ENCODE measurements at regions not wholly inside any gene's neighbourhood (a gene's known extent, or its start where the extent isn't known, plus 50 kb on each side); places are given as distances from the start of the nearest gene placed in this dataset.

DNA sequence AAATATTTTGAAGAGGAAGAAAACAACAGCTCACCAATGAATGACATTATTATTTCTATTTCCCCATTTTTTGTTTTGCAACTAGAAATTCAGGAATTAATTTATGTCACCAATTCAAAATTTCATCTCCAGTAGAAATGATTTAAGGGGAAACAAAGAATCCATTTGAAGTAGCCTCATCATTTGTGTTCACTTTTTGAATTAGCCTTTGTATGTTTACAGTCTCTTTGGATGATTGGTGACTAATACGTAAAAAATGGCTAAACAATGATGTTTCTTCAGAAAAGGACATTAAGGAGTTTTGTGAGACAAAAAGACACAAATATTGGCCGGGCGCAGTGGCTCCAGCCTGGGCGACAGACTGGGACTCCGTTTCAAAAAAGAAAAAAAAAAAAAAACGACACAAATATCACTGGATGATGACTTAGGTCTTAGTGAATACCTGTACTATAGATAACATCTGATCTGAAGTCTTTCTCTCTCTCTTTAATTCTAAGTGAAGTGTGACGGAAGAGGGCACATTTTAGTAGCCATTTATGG lies 313.2 kb downstream of the PIK3C3 start:
- H3K27me3 Mint-ChIP-seq (ENCODE audit: low read depth) = no peaks in the 10 kb centered on the region
- DNase-seq (no peak), ATAC-seq (no peak)
- no peaks in the 10 kb centered on the region for H3K4me1 Mint-ChIP-seq (ENCODE audit: low read depth)
- no peaks in the 10 kb centered on the region for H3K36me3 Mint-ChIP-seq (ENCODE audit: insufficient read depth)
- no peaks in the 10 kb centered on the region for H3K9me3 Mint-ChIP-seq
- no peak overlapping the region for H3K4me3 Mint-ChIP-seq

- H3K4me1 Mint-ChIP-seq (ENCODE audit: low read depth) = no peaks in the 10 kb centered on the region
- H3K4me3 Mint-ChIP-seq = no peak overlapping the region
- no peaks in the 10 kb centered on the region for H3K36me3 Mint-ChIP-seq (ENCODE audit: insufficient read depth)
- no peaks in the 10 kb centered on the region for H3K27me3 Mint-ChIP-seq (ENCODE audit: low read depth)
- no peak for ATAC-seq
- no peak for DNase-seq
- H3K9me3 Mint-ChIP-seq = no peaks in the 10 kb centered on the region
Measured at GRCh38 chr18:42268798-42269197, 313.8 kb downstream of the PIK3C3 start.

GRCh38 chr18:42271647-42272414 lies 316.8 kb downstream of the PIK3C3 start:
- no peaks in the 10 kb centered on the region for H3K27me3 Mint-ChIP-seq (ENCODE audit: low read depth)
- H3K4me3 Mint-ChIP-seq = no peak overlapping the region
- H3K9me3 Mint-ChIP-seq = no peaks in the 10 kb centered on the region
- DNase-seq (no peak), ATAC-seq (no peak)
- no peaks in the 10 kb centered on the region for H3K36me3 Mint-ChIP-seq (ENCODE audit: insufficient read depth)
- H3K4me1 Mint-ChIP-seq (ENCODE audit: low read depth) = no peaks in the 10 kb centered on the region

DNA sequence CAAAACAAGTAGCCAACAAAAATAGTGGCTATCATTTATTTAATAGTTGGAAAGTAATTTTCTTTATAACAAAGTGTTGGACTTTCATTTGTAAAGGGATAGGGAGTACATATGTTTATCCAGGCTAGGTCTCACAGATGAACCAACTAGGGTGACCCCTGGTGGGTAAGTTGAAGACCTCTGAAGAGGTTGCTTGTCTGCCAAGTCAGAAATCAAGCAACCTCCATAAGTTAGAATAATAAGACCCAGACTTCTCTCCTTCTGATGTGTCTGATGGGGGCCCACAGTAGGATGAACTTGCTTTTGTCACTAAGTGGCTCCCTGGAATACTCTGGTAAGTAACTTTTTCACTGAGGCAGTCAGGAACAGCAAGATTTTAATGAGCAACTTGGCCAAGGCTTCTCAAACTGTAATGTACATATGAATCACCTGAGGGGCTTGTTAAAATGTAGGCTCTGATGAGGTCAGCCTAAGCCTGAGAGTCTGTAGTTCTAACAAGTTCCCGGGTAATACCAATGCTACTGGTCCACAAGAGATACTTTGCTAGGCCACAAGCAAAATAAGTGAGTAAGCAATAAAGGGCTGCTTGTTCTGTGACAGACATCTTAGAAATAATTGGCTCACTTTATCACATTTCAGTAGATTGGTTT lies 319.6 kb downstream of the PIK3C3 start:
- Mint-ChIP-seq H3K4me1 (ENCODE audit: low read depth) (no peaks in the 10 kb centered on the region), H3K4me3 (no peak overlapping the region), H3K36me3 (ENCODE audit: insufficient read depth) (no peaks in the 10 kb centered on the region), H3K9me3 (no peaks in the 10 kb centered on the region), H3K27me3 (ENCODE audit: low read depth) (no peaks in the 10 kb centered on the region)
- no peak for ATAC-seq
- DNase-seq = no peak

DNA sequence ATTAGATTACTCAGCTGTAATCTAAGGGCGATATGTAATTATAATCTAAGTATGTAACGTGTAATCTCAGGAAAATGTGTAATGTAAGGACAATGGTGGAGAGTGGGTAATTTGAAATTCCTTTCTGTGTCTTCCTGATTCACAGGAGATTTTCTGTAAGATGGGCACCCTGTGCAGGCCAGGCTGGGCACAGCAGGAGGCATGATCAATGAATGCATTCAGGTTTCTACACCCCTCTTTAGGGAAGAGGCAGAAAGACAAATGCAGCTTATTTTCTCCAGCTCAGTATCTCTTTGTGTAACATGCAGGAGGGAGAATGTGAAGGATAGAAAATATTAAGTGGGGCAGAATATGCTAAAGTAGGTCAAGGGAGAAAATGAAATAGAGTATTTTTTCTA lies 320.1 kb downstream of the PIK3C3 start:
- Mint-ChIP-seq H3K4me3 (no peak overlapping the region), H3K9me3 (no peaks in the 10 kb centered on the region)
- no peak for DNase-seq

DNA sequence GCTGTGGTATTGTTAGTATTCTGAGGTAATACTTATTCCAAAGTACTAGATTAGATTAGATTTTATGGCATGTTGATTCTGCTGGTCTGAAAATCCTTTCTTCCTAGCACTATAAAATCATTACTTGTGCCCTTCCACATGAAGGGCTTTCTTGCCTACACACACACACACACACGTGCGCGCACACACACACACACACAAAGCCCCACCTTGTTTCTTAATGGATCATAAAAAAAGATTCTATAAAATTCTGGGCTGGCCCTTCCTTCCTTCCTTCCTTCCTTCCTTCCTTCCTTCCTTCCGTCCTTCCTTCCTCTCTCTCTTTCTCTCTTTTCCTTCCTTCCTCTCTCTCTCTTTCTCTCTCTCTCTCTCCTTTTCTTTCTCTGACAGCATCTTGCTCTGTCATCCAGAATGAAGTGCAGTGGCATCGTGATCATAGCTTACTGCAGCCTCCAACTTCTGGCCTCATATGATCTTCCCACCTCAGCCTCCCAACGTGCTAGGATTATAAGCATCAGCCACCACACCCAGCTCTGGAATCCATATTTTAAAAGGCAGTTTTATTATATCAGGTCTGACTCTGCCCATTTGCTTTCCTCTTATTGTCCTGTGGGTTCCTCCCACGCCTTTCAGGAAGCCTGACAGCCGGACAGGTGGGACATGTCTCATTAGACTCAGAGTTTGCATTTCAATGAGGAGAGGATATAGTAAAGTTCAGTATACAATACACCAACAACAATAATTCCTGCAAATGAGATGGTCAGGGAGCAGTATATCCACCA lies 321.1 kb downstream of the PIK3C3 start:
- Mint-ChIP-seq H3K36me3 (ENCODE audit: insufficient read depth) (no peaks in the 10 kb centered on the region), H3K9me3 (no peaks in the 10 kb centered on the region), H3K27me3 (ENCODE audit: low read depth) (no peaks in the 10 kb centered on the region), H3K4me3 (no peak overlapping the region), H3K4me1 (ENCODE audit: low read depth) (no peaks in the 10 kb centered on the region)
- ATAC-seq (no peak), DNase-seq (no peak)

More for the DNA sequence above, 320.1 kb downstream of the PIK3C3 start:
- no peaks in the 10 kb centered on the region for H3K27me3 Mint-ChIP-seq (ENCODE audit: low read depth)
- H3K36me3 Mint-ChIP-seq (ENCODE audit: insufficient read depth) = no peaks in the 10 kb centered on the region
- no peak for ATAC-seq
- H3K4me1 Mint-ChIP-seq (ENCODE audit: low read depth) = no peaks in the 10 kb centered on the region

GRCh38 chr18:42281124-42281523 lies 326.1 kb downstream of the PIK3C3 start:
- Mint-ChIP-seq H3K36me3 (ENCODE audit: insufficient read depth) (no peaks in the 10 kb centered on the region), H3K27me3 (ENCODE audit: low read depth) (no peaks in the 10 kb centered on the region), H3K4me1 (ENCODE audit: low read depth) (no peaks in the 10 kb centered on the region), H3K9me3 (no peaks in the 10 kb centered on the region), H3K4me3 (no peak overlapping the region)
- DNase-seq (no peak), ATAC-seq (no peak)

- Mint-ChIP-seq H3K4me3 (no peak overlapping the region), H3K4me1 (ENCODE audit: low read depth) (no peaks in the 10 kb centered on the region), H3K9me3 (no peaks in the 10 kb centered on the region), H3K27me3 (ENCODE audit: low read depth) (no peaks in the 10 kb centered on the region), H3K36me3 (ENCODE audit: insufficient read depth) (no peaks in the 10 kb centered on the region)
- DNase-seq (no peak), ATAC-seq (no peak)
Measured at GRCh38 chr18:42281851-42282250, 326.8 kb downstream of the PIK3C3 start.

- no peak for ATAC-seq
- no peaks in the 10 kb centered on the region for H3K36me3 Mint-ChIP-seq (ENCODE audit: insufficient read depth)
Measured at GRCh38 chr18:42287047-42287446, 332.0 kb downstream of the PIK3C3 start.

GRCh38 chr18:42288129-42288528 lies 333.1 kb downstream of the PIK3C3 start:
- no peak for DNase-seq
- H3K4me3 Mint-ChIP-seq = no peak overlapping the region
- H3K4me1 Mint-ChIP-seq (ENCODE audit: low read depth) = no peaks in the 10 kb centered on the region
- H3K9me3 Mint-ChIP-seq = peaks cover 6% of the 10 kb centered on the region
- H3K27me3 Mint-ChIP-seq (ENCODE audit: low read depth) = no peaks in the 10 kb centered on the region
- H3K36me3 Mint-ChIP-seq (ENCODE audit: insufficient read depth) = no peaks in the 10 kb centered on the region
- ATAC-seq = no peak

More at GRCh38 chr18:42287047-42287446, 332.0 kb downstream of the PIK3C3 start:
- no peak for DNase-seq
- no peaks in the 10 kb centered on the region for H3K4me1 Mint-ChIP-seq (ENCODE audit: low read depth)
- H3K9me3 Mint-ChIP-seq = no peaks in the 10 kb centered on the region
- no peak overlapping the region for H3K4me3 Mint-ChIP-seq
- H3K27me3 Mint-ChIP-seq (ENCODE audit: low read depth) = no peaks in the 10 kb centered on the region

GRCh38 chr18:42289526-42289925 lies 334.5 kb downstream of the PIK3C3 start:
- DNase-seq = no peak
- Mint-ChIP-seq H3K36me3 (ENCODE audit: insufficient read depth) (no peaks in the 10 kb centered on the region), H3K27me3 (ENCODE audit: low read depth) (no peaks in the 10 kb centered on the region), H3K4me1 (ENCODE audit: low read depth) (no peaks in the 10 kb centered on the region), H3K9me3 (peaks cover 6% of the 10 kb centered on the region), H3K4me3 (no peak overlapping the region)
- ATAC-seq = no peak

- ATAC-seq (no peak), DNase-seq (no peak)
- Mint-ChIP-seq H3K4me3 (no peak overlapping the region), H3K27me3 (ENCODE audit: low read depth) (no peaks in the 10 kb centered on the region), H3K36me3 (ENCODE audit: insufficient read depth) (no peaks in the 10 kb centered on the region), H3K9me3 (peaks cover 6% of the 10 kb centered on the region), H3K4me1 (ENCODE audit: low read depth) (no peaks in the 10 kb centered on the region)
Measured at GRCh38 chr18:42290318-42291307, 335.6 kb downstream of the PIK3C3 start.

GRCh38 chr18:42292654-42293053 lies 337.6 kb downstream of the PIK3C3 start:
- no peak overlapping the region for H3K4me3 Mint-ChIP-seq
- H3K4me1 Mint-ChIP-seq (ENCODE audit: low read depth) = no peaks in the 10 kb centered on the region
- ATAC-seq (no peak), DNase-seq (no peak)
- H3K9me3 Mint-ChIP-seq = peaks cover 6% of the 10 kb centered on the region
- no peaks in the 10 kb centered on the region for H3K36me3 Mint-ChIP-seq (ENCODE audit: insufficient read depth)
- no peaks in the 10 kb centered on the region for H3K27me3 Mint-ChIP-seq (ENCODE audit: low read depth)

All from activated T-cell treated with anti-CD3 and anti-CD28 coated beads, Interleukin-2, amount 50 U/mL, for 4 hours (primary cell).